HEK293 (cell line): ENCODE measurements at regions not wholly inside any gene's neighbourhood (a gene's known extent, or its start where the extent isn't known, plus 50 kb on each side); places are given as distances from the start of the nearest gene placed in this dataset.

Experiments used
- CTCF ChIA-PET: fragments of 350-600 bp; formaldehyde crosslinking; extraction: SDS; loops from one replicate; lab custom pipeline; 2021; ENCODE audit warnings: antibody characterized with exemption; lab: Yijun Ruan, JAX
- POLR2A ChIA-PET: fragments of 300-600 bp; formaldehyde crosslinking; extraction: SDS; loops from one replicate; lab custom pipeline; 2020; ENCODE audit warnings: antibody characterized with exemption, inconsistent platforms; lab: Yijun Ruan, JAX
- H3K27ac ChIP-seq: fragments of 200-500 bp; sonication (Bioruptor generic); 2 replicates; pipeline ENCODE4 v1.5.1; 2014; ENCODE audit warnings: low read depth, low read length, control low read depth, inconsistent platforms; ENCODE audit errors: extremely low read depth
- H3K36me3 ChIP-seq, 2 experiments: fragments of 200-500 bp in 1 of 2; sonication (Bioruptor generic) in 1 of 2; 1 replicate in 1 of 2; 2 replicates in 1 of 2; pipeline ENCODE4 v1.5.1; 2014 to 2017; ENCODE audit warnings: inconsistent platforms in 2 of 2, low read length in 2 of 2; ENCODE audit not compliant: control insufficient read depth in 2 of 2, insufficient read depth in 1 of 2
- H3K4me1 ChIP-seq: fragments of 200-500 bp; sonication (Bioruptor generic); 2 replicates; pipeline ENCODE4 v1.5.1; 2014; ENCODE audit warnings: mild to moderate bottlenecking, low read length, inconsistent platforms; ENCODE audit not compliant: control insufficient read depth, insufficient read depth
- H3K4me3 ChIP-seq: 2 replicates; pipeline ENCODE4 v1.5.1; 2011; ENCODE audit warnings: low read depth, mild to moderate bottlenecking, control low read depth, low read length, moderate library complexity
- H3K9me3 ChIP-seq: fragments of 200-500 bp; sonication (Bioruptor generic); 2 replicates; pipeline ENCODE4 v1.5.1; 2014; ENCODE audit warnings: low read depth, low read length, inconsistent platforms; ENCODE audit not compliant: control insufficient read depth, insufficient read depth
- FEZF1 ChIP-seq: fragments of 450-650 bp; formaldehyde crosslinking; IDR thresholded peaks from 2 replicates; pipeline ENCODE4 v1.5.1; 2016; ENCODE audit warnings: missing biosample characterization, missing genetic modification characterization
- GLIS2 ChIP-seq: fragments of 450-650 bp; formaldehyde crosslinking; IDR thresholded peaks from 2 replicates; pipeline ENCODE4 v1.5.1; 2016; ENCODE audit warnings: missing biosample characterization, missing genetic modification characterization
- MYNN ChIP-seq: fragments of 450-650 bp; formaldehyde crosslinking; IDR thresholded peaks from 2 replicates; pipeline ENCODE4 v1.5.1; 2016; ENCODE audit warnings: missing biosample characterization, missing genetic modification characterization, borderline replicate concordance
- MZF1 ChIP-seq: fragments of 450-650 bp; formaldehyde crosslinking; IDR thresholded peaks from 2 replicates; pipeline ENCODE4 v1.5.1; 2017; ENCODE audit warnings: missing biosample characterization, missing genetic modification characterization, borderline replicate concordance
- ZBTB1 ChIP-seq: fragments of 450-650 bp; formaldehyde crosslinking; IDR thresholded peaks from 2 replicates; pipeline ENCODE4 v1.5.1; 2016; ENCODE audit warnings: missing biosample characterization, missing genetic modification characterization
- ZBTB48 ChIP-seq: fragments of 450-650 bp; formaldehyde crosslinking; IDR thresholded peaks from 2 replicates; pipeline ENCODE4 v1.5.1; 2016; ENCODE audit warnings: missing biosample characterization, missing genetic modification characterization
- ZNF133 ChIP-seq: fragments of 450-650 bp; formaldehyde crosslinking; IDR thresholded peaks from 2 replicates; pipeline ENCODE4 v1.5.1; 2016; ENCODE audit warnings: missing biosample characterization, missing genetic modification characterization
- ZNF211 ChIP-seq: fragments of 450-650 bp; formaldehyde crosslinking; IDR thresholded peaks from 2 replicates; pipeline ENCODE4 v1.5.1; 2016; ENCODE audit warnings: low read depth, missing biosample characterization, missing genetic modification characterization
- ZNF23 ChIP-seq: fragments of 450-650 bp; formaldehyde crosslinking; IDR thresholded peaks from 2 replicates; pipeline ENCODE4 v1.5.1; 2016; ENCODE audit warnings: missing biosample characterization, missing genetic modification characterization, borderline replicate concordance
- ZNF248 ChIP-seq: fragments of 450-650 bp; formaldehyde crosslinking; IDR thresholded peaks from 2 replicates; pipeline ENCODE4 v1.5.1; 2017; ENCODE audit warnings: missing biosample characterization, missing genetic modification characterization
- ZNF37A ChIP-seq: fragments of 450-650 bp; IDR thresholded peaks from 2 replicates; pipeline ENCODE4 v1.5.1; 2018; ENCODE audit warnings: missing biosample characterization, missing genetic modification characterization
- ZNF433 ChIP-seq: fragments of 450-650 bp; formaldehyde crosslinking; IDR thresholded peaks from 2 replicates; pipeline ENCODE4 v1.5.1; 2016; ENCODE audit warnings: missing biosample characterization, missing genetic modification characterization, low read depth
- ZNF521 ChIP-seq: fragments of 450-650 bp; formaldehyde crosslinking; IDR thresholded peaks from 2 replicates; pipeline ENCODE4 v1.5.1; 2017; ENCODE audit warnings: missing biosample characterization, mild to moderate bottlenecking, missing genetic modification characterization
- ZNF571 ChIP-seq: fragments of 450-650 bp; formaldehyde crosslinking; IDR thresholded peaks from 2 replicates; pipeline ENCODE4 v1.5.0; 2017; ENCODE audit warnings: missing biosample characterization, missing genetic modification characterization
- ZNF585B ChIP-seq: fragments of 450-650 bp; formaldehyde crosslinking; IDR thresholded peaks from 2 replicates; pipeline ENCODE4 v1.5.1; 2016; ENCODE audit warnings: missing biosample characterization, missing genetic modification characterization
- ZNF624 ChIP-seq: fragments of 450-650 bp; formaldehyde crosslinking; IDR thresholded peaks from 2 replicates; pipeline ENCODE4 v1.5.1; 2017; ENCODE audit warnings: missing biosample characterization, missing genetic modification characterization
- ZNF664 ChIP-seq: fragments of 450-650 bp; formaldehyde crosslinking; IDR thresholded peaks from 2 replicates; pipeline ENCODE4 v1.5.1; 2016; ENCODE audit warnings: missing biosample characterization, missing genetic modification characterization
- ZNF677 ChIP-seq: fragments of 450-650 bp; IDR thresholded peaks from 2 replicates; pipeline ENCODE4 v1.5.0; 2018; ENCODE audit warnings: missing biosample characterization, mild to moderate bottlenecking, missing genetic modification characterization, moderate library complexity
- ZNF777 ChIP-seq: fragments of 450-650 bp; formaldehyde crosslinking; IDR thresholded peaks from 2 replicates; pipeline ENCODE4 v1.5.1; 2017; ENCODE audit warnings: missing biosample characterization, missing genetic modification characterization, borderline replicate concordance
- TF ChIP-seq, protein P1 (sequence below): fragments of 450-650 bp; formaldehyde crosslinking; optimal IDR thresholded peaks from 2 replicates; pipeline ENCODE3; 2016; ENCODE audit warnings: missing biosample characterization, mild to moderate bottlenecking, missing genetic modification characterization
- TF ChIP-seq, protein P2 (sequence below): fragments of 450-650 bp; formaldehyde crosslinking; IDR thresholded peaks from 2 replicates; pipeline ENCODE4; 2016; ENCODE audit warnings: missing biosample characterization, missing genetic modification characterization
- TF ChIP-seq, protein P3 (sequence below): fragments of 450-650 bp; formaldehyde crosslinking; IDR thresholded peaks from 2 replicates; pipeline ENCODE4 v1.5.1; 2016; ENCODE audit warnings: missing biosample characterization, missing genetic modification characterization
- TF ChIP-seq, protein P4 (sequence below): fragments of 450-650 bp; formaldehyde crosslinking; IDR thresholded peaks from 2 replicates; pipeline ENCODE4 v1.5.1; 2017; ENCODE audit warnings: missing biosample characterization, missing genetic modification characterization
- TF ChIP-seq, protein P5 (sequence below): fragments of 450-650 bp; formaldehyde crosslinking; IDR thresholded peaks from 2 replicates; pipeline ENCODE4 v1.5.1; 2016; ENCODE audit warnings: missing biosample characterization, missing genetic modification characterization
- TF ChIP-seq, protein P6 (sequence below): fragments of 450-650 bp; formaldehyde crosslinking; IDR thresholded peaks from 2 replicates; pipeline ENCODE4 v1.5.1; 2016; ENCODE audit warnings: missing biosample characterization, missing genetic modification characterization

DNA sequence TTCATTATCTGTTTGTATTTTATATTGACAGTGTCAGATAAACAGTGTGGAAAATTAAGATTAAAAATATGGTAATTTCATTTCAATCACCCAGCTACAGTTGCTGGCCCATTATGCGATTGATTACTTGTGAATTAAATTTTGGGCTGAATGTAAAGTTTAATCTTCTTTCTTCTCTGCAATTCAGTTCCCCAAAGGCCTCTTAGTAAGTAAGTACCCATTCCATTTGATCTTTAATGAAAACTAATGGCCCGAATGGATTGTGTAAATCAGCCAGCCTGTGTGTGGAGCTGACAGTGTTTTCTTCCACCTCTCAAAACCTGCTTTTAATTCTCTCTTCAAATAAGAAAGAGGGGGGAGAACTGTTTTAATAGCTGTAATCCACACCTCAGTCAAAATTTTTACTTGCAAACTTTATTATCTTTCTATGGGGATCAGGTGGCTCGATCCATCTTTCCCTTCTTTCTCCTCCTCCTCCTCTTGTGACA lies 307.1 kb downstream of the IL20RB start:
- POLR2A ChIA-PET: no interaction called here

DNA sequence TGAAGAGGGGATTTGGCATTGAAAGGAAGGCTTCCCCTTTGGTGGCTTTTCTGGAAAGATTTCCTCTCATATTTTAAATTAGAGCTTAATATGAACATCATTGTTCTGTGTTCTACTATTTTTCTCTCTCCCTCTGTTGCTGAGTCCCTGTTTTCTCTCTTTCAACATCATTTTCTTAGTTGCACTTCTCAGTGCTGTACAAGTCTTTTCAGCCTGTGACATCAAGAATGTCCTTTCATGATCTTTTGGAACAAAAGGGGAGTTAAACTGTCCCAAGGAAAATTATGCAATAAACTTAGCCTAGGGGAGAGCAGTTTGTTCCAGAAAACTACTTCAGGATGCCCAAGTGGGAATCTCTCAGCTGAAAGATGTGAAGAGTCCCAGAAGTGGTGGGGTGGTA lies 325.1 kb downstream of the IL20RB start:
- Histone ChIP-seq H3K4me1 (no peaks in the 10 kb centered on the region), H3K4me3 (no peak overlapping the region), H3K9me3 (no peaks in the 10 kb centered on the region), H3K36me3 (no peaks in the 10 kb centered on the region), H3K27ac (no peak overlapping the region)
- ChIA-PET POLR2A (no interaction called here), CTCF (no interaction called here)
- TF ChIP-seq GLIS2 (tag by site-specific recombination): no peak
- TF ChIP-seq MZF1 (tag by site-specific recombination): no peak
- TF ChIP-seq ZNF37A (tag by site-specific recombination): no peak
- TF ChIP-seq, protein P1, sequence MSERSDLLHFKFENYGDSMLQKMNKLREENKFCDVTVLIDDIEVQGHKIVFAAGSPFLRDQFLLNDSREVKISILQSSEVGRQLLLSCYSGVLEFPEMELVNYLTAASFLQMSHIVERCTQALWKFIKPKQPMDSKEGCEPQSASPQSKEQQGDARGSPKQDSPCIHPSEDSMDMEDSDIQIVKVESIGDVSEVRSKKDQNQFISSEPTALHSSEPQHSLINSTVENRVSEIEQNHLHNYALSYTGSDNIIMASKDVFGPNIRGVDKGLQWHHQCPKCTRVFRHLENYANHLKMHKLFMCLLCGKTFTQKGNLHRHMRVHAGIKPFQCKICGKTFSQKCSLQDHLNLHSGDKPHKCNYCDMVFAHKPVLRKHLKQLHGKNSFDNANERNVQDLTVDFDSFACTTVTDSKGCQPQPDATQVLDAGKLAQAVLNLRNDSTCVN (tag by site-specific recombination): no peak
- no peak for TF ChIP-seq ZNF433 (tag by site-specific recombination)
- TF ChIP-seq ZNF624 (tag by site-specific recombination): no peak
- TF ChIP-seq, protein P2, sequence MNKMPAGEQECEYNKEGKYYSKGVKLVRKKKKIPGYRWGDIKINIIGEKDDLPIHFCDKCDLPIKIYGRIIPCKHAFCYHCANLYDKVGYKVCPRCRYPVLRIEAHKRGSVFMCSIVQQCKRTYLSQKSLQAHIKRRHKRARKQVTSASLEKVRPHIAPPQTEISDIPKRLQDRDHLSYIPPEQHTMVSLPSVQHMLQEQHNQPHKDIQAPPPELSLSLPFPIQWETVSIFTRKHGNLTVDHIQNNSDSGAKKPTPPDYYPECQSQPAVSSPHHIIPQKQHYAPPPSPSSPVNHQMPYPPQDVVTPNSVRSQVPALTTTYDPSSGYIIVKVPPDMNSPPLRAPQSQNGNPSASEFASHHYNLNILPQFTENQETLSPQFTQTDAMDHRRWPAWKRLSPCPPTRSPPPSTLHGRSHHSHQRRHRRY (tag by site-specific recombination): no peak
- TF ChIP-seq ZNF248 (tag by site-specific recombination): no peak

More for the DNA sequence above, 307.1 kb downstream of the IL20RB start:
- Histone ChIP-seq H3K36me3 (no peaks in the 10 kb centered on the region), H3K4me1 (no peaks in the 10 kb centered on the region), H3K9me3 (no peaks in the 10 kb centered on the region), H3K4me3 (no peak overlapping the region), H3K27ac (no peak overlapping the region)
- CTCF ChIA-PET: interaction anchor here (0.6 to 1.7 kb wide), 2 partner anchors 17 to 143 kb away, joined by 4 to 6 read pairs; no protein-coding TSS in a partner anchor
- TF ChIP-seq ZNF777 (tag by site-specific recombination) (no peak), ZNF677 (tag by site-specific recombination) (no peak), ZNF571 (tag by site-specific recombination) (no peak), FEZF1 (tag by site-specific recombination) (no peak), ZNF211 (tag by site-specific recombination) (no peak), ZBTB1 (tag by site-specific recombination) (no peak), ZNF23 (tag by site-specific recombination) (no peak), ZNF664 (tag by site-specific recombination) (no peak), ZNF133 (tag by site-specific recombination) (no peak), MYNN (no peak), ZBTB48 (no peak), ZNF521 (tag by site-specific recombination) (no peak), ZNF585B (tag by site-specific recombination) (no peak)
- TF ChIP-seq, protein P3, sequence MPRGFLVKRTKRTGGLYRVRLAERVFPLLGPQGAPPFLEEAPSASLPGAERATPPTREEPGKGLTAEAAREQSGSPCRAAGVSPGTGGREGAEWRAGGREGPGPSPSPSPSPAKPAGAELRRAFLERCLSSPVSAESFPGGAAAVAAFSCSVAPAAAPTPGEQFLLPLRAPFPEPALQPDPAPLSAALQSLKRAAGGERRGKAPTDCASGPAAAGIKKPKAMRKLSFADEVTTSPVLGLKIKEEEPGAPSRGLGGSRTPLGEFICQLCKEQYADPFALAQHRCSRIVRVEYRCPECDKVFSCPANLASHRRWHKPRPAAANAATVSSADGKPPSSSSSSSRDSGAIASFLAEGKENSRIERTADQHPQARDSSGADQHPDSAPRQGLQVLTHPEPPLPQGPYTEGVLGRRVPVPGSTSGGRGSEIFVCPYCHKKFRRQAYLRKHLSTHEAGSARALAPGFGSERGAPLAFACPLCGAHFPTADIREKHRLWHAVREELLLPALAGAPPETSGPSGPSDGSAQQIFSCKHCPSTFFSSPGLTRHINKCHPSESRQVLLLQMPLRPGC (tag by site-specific recombination): no peak
- TF ChIP-seq, protein P4, sequence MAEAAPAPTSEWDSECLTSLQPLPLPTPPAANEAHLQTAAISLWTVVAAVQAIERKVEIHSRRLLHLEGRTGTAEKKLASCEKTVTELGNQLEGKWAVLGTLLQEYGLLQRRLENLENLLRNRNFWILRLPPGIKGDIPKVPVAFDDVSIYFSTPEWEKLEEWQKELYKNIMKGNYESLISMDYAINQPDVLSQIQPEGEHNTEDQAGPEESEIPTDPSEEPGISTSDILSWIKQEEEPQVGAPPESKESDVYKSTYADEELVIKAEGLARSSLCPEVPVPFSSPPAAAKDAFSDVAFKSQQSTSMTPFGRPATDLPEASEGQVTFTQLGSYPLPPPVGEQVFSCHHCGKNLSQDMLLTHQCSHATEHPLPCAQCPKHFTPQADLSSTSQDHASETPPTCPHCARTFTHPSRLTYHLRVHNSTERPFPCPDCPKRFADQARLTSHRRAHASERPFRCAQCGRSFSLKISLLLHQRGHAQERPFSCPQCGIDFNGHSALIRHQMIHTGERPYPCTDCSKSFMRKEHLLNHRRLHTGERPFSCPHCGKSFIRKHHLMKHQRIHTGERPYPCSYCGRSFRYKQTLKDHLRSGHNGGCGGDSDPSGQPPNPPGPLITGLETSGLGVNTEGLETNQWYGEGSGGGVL (tag by site-specific recombination): no peak
- TF ChIP-seq, protein P5, sequence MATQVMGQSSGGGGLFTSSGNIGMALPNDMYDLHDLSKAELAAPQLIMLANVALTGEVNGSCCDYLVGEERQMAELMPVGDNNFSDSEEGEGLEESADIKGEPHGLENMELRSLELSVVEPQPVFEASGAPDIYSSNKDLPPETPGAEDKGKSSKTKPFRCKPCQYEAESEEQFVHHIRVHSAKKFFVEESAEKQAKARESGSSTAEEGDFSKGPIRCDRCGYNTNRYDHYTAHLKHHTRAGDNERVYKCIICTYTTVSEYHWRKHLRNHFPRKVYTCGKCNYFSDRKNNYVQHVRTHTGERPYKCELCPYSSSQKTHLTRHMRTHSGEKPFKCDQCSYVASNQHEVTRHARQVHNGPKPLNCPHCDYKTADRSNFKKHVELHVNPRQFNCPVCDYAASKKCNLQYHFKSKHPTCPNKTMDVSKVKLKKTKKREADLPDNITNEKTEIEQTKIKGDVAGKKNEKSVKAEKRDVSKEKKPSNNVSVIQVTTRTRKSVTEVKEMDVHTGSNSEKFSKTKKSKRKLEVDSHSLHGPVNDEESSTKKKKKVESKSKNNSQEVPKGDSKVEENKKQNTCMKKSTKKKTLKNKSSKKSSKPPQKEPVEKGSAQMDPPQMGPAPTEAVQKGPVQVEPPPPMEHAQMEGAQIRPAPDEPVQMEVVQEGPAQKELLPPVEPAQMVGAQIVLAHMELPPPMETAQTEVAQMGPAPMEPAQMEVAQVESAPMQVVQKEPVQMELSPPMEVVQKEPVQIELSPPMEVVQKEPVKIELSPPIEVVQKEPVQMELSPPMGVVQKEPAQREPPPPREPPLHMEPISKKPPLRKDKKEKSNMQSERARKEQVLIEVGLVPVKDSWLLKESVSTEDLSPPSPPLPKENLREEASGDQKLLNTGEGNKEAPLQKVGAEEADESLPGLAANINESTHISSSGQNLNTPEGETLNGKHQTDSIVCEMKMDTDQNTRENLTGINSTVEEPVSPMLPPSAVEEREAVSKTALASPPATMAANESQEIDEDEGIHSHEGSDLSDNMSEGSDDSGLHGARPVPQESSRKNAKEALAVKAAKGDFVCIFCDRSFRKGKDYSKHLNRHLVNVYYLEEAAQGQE (tag by site-specific recombination): no peak
- TF ChIP-seq, protein P2 (tag by site-specific recombination): no peak
- TF ChIP-seq, protein P6, sequence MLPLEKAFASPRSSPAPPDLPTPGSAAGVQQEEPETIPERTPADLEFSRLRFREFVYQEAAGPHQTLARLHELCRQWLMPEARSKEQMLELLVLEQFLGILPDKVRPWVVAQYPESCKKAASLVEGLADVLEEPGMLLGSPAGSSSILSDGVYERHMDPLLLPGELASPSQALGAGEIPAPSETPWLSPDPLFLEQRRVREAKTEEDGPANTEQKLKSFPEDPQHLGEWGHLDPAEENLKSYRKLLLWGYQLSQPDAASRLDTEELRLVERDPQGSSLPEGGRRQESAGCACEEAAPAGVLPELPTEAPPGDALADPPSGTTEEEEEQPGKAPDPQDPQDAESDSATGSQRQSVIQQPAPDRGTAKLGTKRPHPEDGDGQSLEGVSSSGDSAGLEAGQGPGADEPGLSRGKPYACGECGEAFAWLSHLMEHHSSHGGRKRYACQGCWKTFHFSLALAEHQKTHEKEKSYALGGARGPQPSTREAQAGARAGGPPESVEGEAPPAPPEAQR (tag by site-specific recombination): no peak
